Ascending aorta (tissue), 2 donors: ENCODE measurements at regions not wholly inside any gene's neighbourhood (a gene's known extent, or its start where the extent isn't known, plus 50 kb on each side); places are given as distances from the start of the nearest gene placed in this dataset.

ENCODE experiments used
- DNase-seq, 2 donors: peaks; one replicate each; pipeline ENCODE4 v3.0.0-alpha.2; 2019; ENCODE audit warnings: low spot score in 2 of 2
- H3K27ac ChIP-seq, 2 donors: fragments of 200-600 bp; sonication (generic); one replicate each; pipeline ENCODE4 v1.5.1; 2016 to 2017; ENCODE audit warnings: mild to moderate bottlenecking in 1 of 2
- H3K27me3 ChIP-seq: fragments of 200-600 bp; sonication (generic); one replicate; pipeline ENCODE4 v1.5.1; 2017
- H3K36me3 ChIP-seq, 2 donors: fragments of 200-600 bp; sonication (generic); one replicate each; pipeline ENCODE4 v1.5.1; 2016
- H3K4me1 ChIP-seq, 2 donors: fragments of 200-600 bp; sonication (generic); one replicate each; pipeline ENCODE4 v1.5.1; 2016 to 2017; ENCODE audit warnings: mild to moderate bottlenecking in 1 of 2
- H3K4me3 ChIP-seq, 2 donors: fragments of 200-600 bp; sonication (generic); one replicate each; pipeline ENCODE4 v1.5.1; 2016 to 2017; ENCODE audit warnings: mild to moderate bottlenecking in 1 of 2
- H3K9me3 ChIP-seq, 2 donors: fragments of 200-600 bp; sonication (generic); one replicate each; pipeline ENCODE4 v1.5.1; 2016
- CTCF ChIP-seq, 3 experiments: fragments of 200-600 bp in 2 of 3; fragments of 450-650 bp in 1 of 3; sonication (generic) in 2 of 3; IDR thresholded peaks; one replicate each; pipeline ENCODE4 v1.5.1; 2016 to 2019; ENCODE audit warnings: antibody characterized with exemption in 3 of 3, mild to moderate bottlenecking in 1 of 3, moderate library complexity in 1 of 3
- intact Hi-C: fragments of 100-400 bp; cut with DNase I; formaldehyde crosslinking; loops from one replicate; pipeline ENCODE4 v1.15.1; 2023

GRCh38 chr2:225295102-225295501 lies 104.4 kb upstream of the NYAP2 start:
- no peak for TF ChIP-seq CTCF (IDR thresholded peaks at IDR 0.05)
- no peak overlapping the region for H3K27ac ChIP-seq
- intact Hi-C loops: no loop called here

GRCh38 chr2:225293638-225294037 lies 105.9 kb upstream of the NYAP2 start:
- no peak for DNase-seq
- intact Hi-C loops: no loop called here
- Histone ChIP-seq H3K36me3 (no peaks in the 10 kb centered on the region), H3K27ac (no peak overlapping the region), H3K4me3 (no peak overlapping the region), H3K27me3 (no peaks in the 10 kb centered on the region), H3K9me3 (no peaks in the 10 kb centered on the region), H3K4me1 (no peaks in the 10 kb centered on the region)
- no peak for TF ChIP-seq CTCF (IDR thresholded peaks at IDR 0.05)

More at GRCh38 chr2:225295102-225295501, 104.4 kb upstream of the NYAP2 start:
- Histone ChIP-seq H3K27me3 (no peaks in the 10 kb centered on the region), H3K4me1 (no peaks in the 10 kb centered on the region), H3K36me3 (no peaks in the 10 kb centered on the region), H3K9me3 (no peaks in the 10 kb centered on the region), H3K4me3 (no peak overlapping the region)
- no peak for DNase-seq

GRCh38 chr2:225290757-225291400 lies 108.6 kb upstream of the NYAP2 start:
- no peaks in the 10 kb centered on the region for H3K4me1 ChIP-seq
- no peaks in the 10 kb centered on the region for H3K9me3 ChIP-seq
- no peak for DNase-seq
- TF ChIP-seq CTCF (IDR thresholded peaks at IDR 0.05): no peak
- H3K36me3 ChIP-seq: no peaks in the 10 kb centered on the region
- H3K27me3 ChIP-seq: no peaks in the 10 kb centered on the region
- no peak overlapping the region for H3K27ac ChIP-seq
- intact Hi-C loops: no loop called here
- H3K4me3 ChIP-seq: no peak overlapping the region

GRCh38 chr2:225289659-225290058 lies 109.9 kb upstream of the NYAP2 start:
- H3K4me3 ChIP-seq: no peak overlapping the region
- intact Hi-C loops: no loop called here
- H3K9me3 ChIP-seq: no peaks in the 10 kb centered on the region
- no peaks in the 10 kb centered on the region for H3K27me3 ChIP-seq
- TF ChIP-seq CTCF (IDR thresholded peaks at IDR 0.05): no peak
- H3K4me1 ChIP-seq: no peaks in the 10 kb centered on the region
- H3K27ac ChIP-seq: no peak overlapping the region
- DNase-seq: no peak
- H3K36me3 ChIP-seq: no peaks in the 10 kb centered on the region

- Histone ChIP-seq H3K4me3 (no peak overlapping the region), H3K9me3 (no peaks in the 10 kb centered on the region), H3K27me3 (no peaks in the 10 kb centered on the region), H3K27ac (no peak overlapping the region), H3K4me1 (no peaks in the 10 kb centered on the region), H3K36me3 (no peaks in the 10 kb centered on the region)
- intact Hi-C loops: no loop called here
- DNase-seq: no peak
- TF ChIP-seq CTCF (IDR thresholded peaks at IDR 0.05): no peak
Measured at GRCh38 chr2:225288986-225289385, 110.5 kb upstream of the NYAP2 start.
